Nucleus accumbens (tissue), 56 donors: ENCODE measurements at regions not wholly inside any gene's neighbourhood (a gene's known extent, or its start where the extent isn't known, plus 50 kb on each side); places are given as distances from the start of the nearest gene placed in this dataset.
A peak's percentile ranks its signal among the peaks of the same experiment; 100 is the strongest.

Experiments
- DNase-seq, 56 donors: peaks; one replicate each; lab custom pipeline; 2025; lab: John Stamatoyannopoulos, UW

GRCh38 chr9:129493706-129494047 is 127.2 kb downstream of the C9orf50 start:
- DNase-seq, result no peak

- DNase-seq, result no peak
These were observed 127.7 kb downstream of the C9orf50 start for GRCh38 chr9:129493002-129493705.

- DNase-seq, result peak in 8 of 56 donors; percentile 11 to 43 (median 18)
These were observed 129.4 kb downstream of the C9orf50 start for GRCh38 chr9:129491487-129491855.

- DNase-seq, result no peak
These were observed 130.1 kb downstream of the C9orf50 start for GRCh38 chr9:129490583-129491486.

GRCh38 chr9:129489838-129490582 is 130.9 kb downstream of the C9orf50 start:
- peak in 25 of 56 donors; percentile 11 to 66 (median 37) for DNase-seq

- DNase-seq, result peak in 40 of 56 donors; percentile 45 to 87 (median 71)
These were observed 133.0 kb downstream of the C9orf50 start for GRCh38 chr9:129487658-129488483.

GRCh38 chr9:129486756-129487657 is 133.9 kb downstream of the C9orf50 start:
- peak in 3 of 56 donors; percentile 11 to 37 (median 23) for DNase-seq

- DNase-seq, result peak in 3 of 56 donors; percentile 12 to 27 (median 19)
These were observed 135.6 kb downstream of the C9orf50 start for GRCh38 chr9:129485145-129485774.

GRCh38 chr9:129484352-129485000 is 136.4 kb downstream of the C9orf50 start:
- no peak for DNase-seq

- DNase-seq, result peak in 49 of 56 donors; percentile 32 to 82 (median 65)
These were observed 137.2 kb downstream of the C9orf50 start for GRCh38 chr9:129483415-129484351.

- DNase-seq, result peak in 46 of 56 donors; percentile 25 to 86 (median 64)
These were observed 138.1 kb downstream of the C9orf50 start for GRCh38 chr9:129482521-129483414.

GRCh38 chr9:129481810-129482511 is 138.9 kb downstream of the C9orf50 start:
- DNase-seq, result peak in 7 of 56 donors; percentile 20 to 61 (median 38)

GRCh38 chr9:129481424-129481809 is 139.5 kb downstream of the C9orf50 start:
- no peak for DNase-seq

GRCh38 chr9:129480745-129481144 is 140.2 kb downstream of the C9orf50 start:
- DNase-seq, result no peak

GRCh38 chr9:129480227-129480626 is 140.7 kb downstream of the C9orf50 start:
- DNase-seq, result no peak
